GM23338 (cell line): ENCODE measurements at regions not wholly inside any gene's neighbourhood (a gene's known extent, or its start where the extent isn't known, plus 50 kb on each side); places are given as distances from the start of the nearest gene placed in this dataset.

Experiments
- ATAC-seq: fragments of 200-7000 bp; cut with Tn5 transposase; 3 replicates; pipeline ENCODE4 v1.9.1; 2020
- DNase-seq: peaks from one replicate; pipeline ENCODE4 v3.0.0-alpha.2; 2015; ENCODE audit warnings: low spot score
- H2AFZ ChIP-seq: fragments of 200-600 bp; sonication (generic); 2 replicates; pipeline ENCODE4 v1.8.0; 2016; ENCODE audit warnings: antibody characterized with exemption, mild to moderate bottlenecking, moderate library complexity
- H3F3A ChIP-seq: fragments of 200-600 bp; sonication (generic); replicated peaks from 2 replicates; pipeline ENCODE4 v1.8.0; 2017; ENCODE audit warnings: antibody characterized with exemption, mixed run types, low read depth
- H3K27ac ChIP-seq: fragments of 200-600 bp; sonication (generic); 2 replicates; pipeline ENCODE4 v1.6.1; 2016; ENCODE audit warnings: low read depth
- H3K27me3 ChIP-seq: fragments of 200-600 bp; sonication (generic); 2 replicates; pipeline ENCODE4 v1.8.0; 2016; ENCODE audit warnings: mild to moderate bottlenecking, mixed run types, moderate library complexity; ENCODE audit not compliant: insufficient read depth
- H3K36me3 ChIP-seq: fragments of 200-600 bp; sonication (generic); 2 replicates; pipeline ENCODE4 v1.8.0; 2016; ENCODE audit warnings: mild to moderate bottlenecking; ENCODE audit not compliant: insufficient read depth
- H3K4me1 ChIP-seq: fragments of 200-600 bp; sonication (generic); 2 replicates; pipeline ENCODE4 v1.8.0; 2016; ENCODE audit warnings: mild to moderate bottlenecking, moderate library complexity; ENCODE audit not compliant: insufficient read depth
- H3K4me2 ChIP-seq: fragments of 200-600 bp; sonication (generic); 2 replicates; pipeline ENCODE4 v1.7.1; 2017; ENCODE audit warnings: mixed run types
- H3K4me3 ChIP-seq: fragments of 200-600 bp; sonication (generic); 2 replicates; pipeline ENCODE4 v1.6.1; 2016; ENCODE audit warnings: mixed run types
- H3K79me2 ChIP-seq: fragments of 200-600 bp; sonication (generic); replicated peaks from 2 replicates; pipeline ENCODE4 v1.8.0; 2017; ENCODE audit warnings: mild to moderate bottlenecking; ENCODE audit not compliant: insufficient read depth
- H3K9me2 ChIP-seq: fragments of 200-600 bp; sonication (generic); 2 replicates; pipeline ENCODE4 v1.8.0; 2017; ENCODE audit not compliant: insufficient read depth
- H4K20me1 ChIP-seq: fragments of 200-600 bp; sonication (generic); replicated peaks from 2 replicates; pipeline ENCODE4 v1.8.0; 2017; ENCODE audit warnings: mild to moderate bottlenecking; ENCODE audit not compliant: insufficient read depth
- H3K27ac Mint-ChIP-seq: 2 replicates; pipeline ENCODE4 v1.8.0; 2020; ENCODE audit warnings: inconsistent platforms, mild to moderate bottlenecking, moderate library complexity, mixed read lengths
- H3K27me3 Mint-ChIP-seq: 3 replicates; pipeline ENCODE4 v1.8.0; 2022; ENCODE audit warnings: low read depth, mild to moderate bottlenecking, moderate library complexity, mixed read lengths, inconsistent platforms; ENCODE audit not compliant: insufficient read depth, poor library complexity
- H3K36me3 Mint-ChIP-seq: 3 replicates; pipeline ENCODE4 v1.8.0; 2021; ENCODE audit warnings: low read depth, mild to moderate bottlenecking, inconsistent platforms, moderate library complexity, mixed read lengths
- H3K4me1 Mint-ChIP-seq: 3 replicates; pipeline ENCODE4 v1.8.0; 2020; ENCODE audit warnings: mild to moderate bottlenecking, inconsistent platforms, mixed read lengths
- H3K4me3 Mint-ChIP-seq: 3 replicates; pipeline ENCODE4 v1.8.0; 2021; ENCODE audit warnings: moderate library complexity, mild to moderate bottlenecking, inconsistent platforms, mixed read lengths
- H3K9me3 Mint-ChIP-seq: 3 replicates; pipeline ENCODE4 v1.8.0; 2020; ENCODE audit warnings: moderate library complexity, mild to moderate bottlenecking, inconsistent platforms, mixed read lengths
- CREB1 ChIP-seq: fragments of 250-450 bp; sonication (Bioruptor Pico); IDR thresholded peaks from 2 replicates; pipeline ENCODE4 v1.5.0; 2020; ENCODE audit warnings: low read depth, mild to moderate bottlenecking, moderate library complexity
- ETS1 ChIP-seq: IDR thresholded peaks from 2 replicates; pipeline ENCODE4 v1.6.1; 2016; ENCODE audit warnings: antibody characterized with exemption
- EZH2phosphoT487 ChIP-seq: fragments of 200-600 bp; sonication (generic); IDR thresholded peaks from one replicate; pipeline ENCODE4 v1.8.1; 2018; ENCODE audit warnings: antibody characterized with exemption; ENCODE audit not compliant: unreplicated experiment
- JUNB ChIP-seq: IDR thresholded peaks from one replicate; pipeline ENCODE4 v1.6.1; 2016; ENCODE audit warnings: antibody characterized with exemption; ENCODE audit not compliant: unreplicated experiment
- POLR2AphosphoS5 ChIP-seq: IDR thresholded peaks from 2 replicates; pipeline ENCODE4 v1.6.1; 2016; ENCODE audit warnings: antibody characterized with exemption, low read depth
- REST ChIP-seq: IDR thresholded peaks from one replicate; pipeline ENCODE4 v1.6.1; 2018; ENCODE audit warnings: antibody characterized with exemption; ENCODE audit not compliant: unreplicated experiment
- STAT1 ChIP-seq: IDR thresholded peaks from one replicate; pipeline ENCODE4 v1.6.1; 2016; ENCODE audit warnings: antibody characterized with exemption; ENCODE audit not compliant: unreplicated experiment
- ZNF462 ChIP-seq: fragments of 250-450 bp; sonication (Bioruptor Pico); IDR thresholded peaks from 2 replicates; pipeline ENCODE4 v1.5.0; 2020; ENCODE audit warnings: mild to moderate bottlenecking, moderate library complexity

GRCh38 chr5:155295111-155295510 lies 281.6 kb downstream of the KIF4B start (continued):
- TF ChIP-seq ETS1 (no peak), JUNB (no peak), CREB1 (CRISPR knock-in tag) (no peak)

- TF ChIP-seq REST (no peak), STAT1 (no peak), EZH2phosphoT487 (no peak), CREB1 (CRISPR knock-in tag) (no peak)
- DNase-seq (no peak), ATAC-seq (no peak)
- Histone ChIP-seq H3K9me2 (0 out of 2 replicates have a peak, but pooled peaks cover 4% of the 10 kb centered on the region), H3K27ac (no peak overlapping the region), H3K36me3 (no peaks in the 10 kb centered on the region), H3K4me2 (no peak overlapping the region), H3K4me1 (no peaks in the 10 kb centered on the region), H2AFZ (no peak overlapping the region), H4K20me1 (no peaks in the 10 kb centered on the region), H3K27me3 (no peaks in the 10 kb centered on the region), H3K4me3 (no peak overlapping the region), H3F3A (no peaks in the 10 kb centered on the region), H3K79me2 (no peaks in the 10 kb centered on the region)
- Mint-ChIP-seq H3K27me3 (no peaks in the 10 kb centered on the region), H3K9me3 (0 out of 3 replicates have a peak, but pooled peaks cover 3% of the 10 kb centered on the region), H3K4me3 (no peak overlapping the region), H3K27ac (no peak overlapping the region), H3K36me3 (no peaks in the 10 kb centered on the region), H3K4me1 (no peaks in the 10 kb centered on the region)
Measured at GRCh38 chr5:155299386-155300005, 285.9 kb downstream of the KIF4B start.

GRCh38 chr5:155303120-155303519 lies 289.6 kb downstream of the KIF4B start:
- no peaks in the 10 kb centered on the region for H3K27me3 ChIP-seq
- TF ChIP-seq CREB1 (CRISPR knock-in tag) (no peak), STAT1 (no peak), ZNF462 (CRISPR knock-in tag) (no peak), POLR2AphosphoS5 (no peak)

More at GRCh38 chr5:155303120-155303519, 289.6 kb downstream of the KIF4B start:
- Mint-ChIP-seq H3K4me3 (no peak overlapping the region), H3K36me3 (no peaks in the 10 kb centered on the region), H3K27ac (no peak overlapping the region), H3K27me3 (no peaks in the 10 kb centered on the region), H3K9me3 (0 out of 3 replicates have a peak, but pooled peaks cover under 1% of the 10 kb centered on the region), H3K4me1 (no peaks in the 10 kb centered on the region)
- DNase-seq (no peak), ATAC-seq (no peak)
- Histone ChIP-seq H3K27ac (no peak overlapping the region), H3K4me1 (no peaks in the 10 kb centered on the region), H2AFZ (no peak overlapping the region), H3K4me2 (no peak overlapping the region), H3K9me2 (0 out of 2 replicates have a peak, but pooled peaks cover 4% of the 10 kb centered on the region), H3K4me3 (no peak overlapping the region), H3K79me2 (no peaks in the 10 kb centered on the region), H3F3A (no peaks in the 10 kb centered on the region), H3K36me3 (no peaks in the 10 kb centered on the region), H4K20me1 (no peaks in the 10 kb centered on the region)
